ENCODE measurements at regions not wholly inside any gene's neighbourhood (a gene's known extent, or its start where the extent isn't known, plus 50 kb on each side); places are given as distances from the start of the nearest gene placed in this dataset.

GRCh38 chr7:156021471-156021870, 209.2 kb upstream of the SHH start:
- Histone ChIP-seq H3K9me3 (no peaks in the 10 kb centered on the region), H3K27ac (no peak overlapping the region), H3K36me3 (no peaks in the 10 kb centered on the region), H3K27me3 (replicated peaks; ENCODE audit: insufficient read depth) (no peaks in the 10 kb centered on the region), H3K4me1 (replicated peaks) (no peaks in the 10 kb centered on the region), H3K4me3 (no peak overlapping the region)
- TF ChIP-seq POLR2A (IDR thresholded peaks at IDR 0.05) (no peak), POLR2AphosphoS5 (IDR thresholded peaks at IDR 0.05) (no peak)
- TF ChIP-seq, protein P1, sequence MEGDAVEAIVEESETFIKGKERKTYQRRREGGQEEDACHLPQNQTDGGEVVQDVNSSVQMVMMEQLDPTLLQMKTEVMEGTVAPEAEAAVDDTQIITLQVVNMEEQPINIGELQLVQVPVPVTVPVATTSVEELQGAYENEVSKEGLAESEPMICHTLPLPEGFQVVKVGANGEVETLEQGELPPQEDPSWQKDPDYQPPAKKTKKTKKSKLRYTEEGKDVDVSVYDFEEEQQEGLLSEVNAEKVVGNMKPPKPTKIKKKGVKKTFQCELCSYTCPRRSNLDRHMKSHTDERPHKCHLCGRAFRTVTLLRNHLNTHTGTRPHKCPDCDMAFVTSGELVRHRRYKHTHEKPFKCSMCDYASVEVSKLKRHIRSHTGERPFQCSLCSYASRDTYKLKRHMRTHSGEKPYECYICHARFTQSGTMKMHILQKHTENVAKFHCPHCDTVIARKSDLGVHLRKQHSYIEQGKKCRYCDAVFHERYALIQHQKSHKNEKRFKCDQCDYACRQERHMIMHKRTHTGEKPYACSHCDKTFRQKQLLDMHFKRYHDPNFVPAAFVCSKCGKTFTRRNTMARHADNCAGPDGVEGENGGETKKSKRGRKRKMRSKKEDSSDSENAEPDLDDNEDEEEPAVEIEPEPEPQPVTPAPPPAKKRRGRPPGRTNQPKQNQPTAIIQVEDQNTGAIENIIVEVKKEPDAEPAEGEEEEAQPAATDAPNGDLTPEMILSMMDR (IDR thresholded peaks at IDR 0.05), result no peak
- 75% methylated on average over 9 of the region's 9 CpGs for WGBS
- no peak for DNase-seq (ENCODE audit: low spot score)
- intact Hi-C loops (cut with DNase I), result no loop called here

DNA sequence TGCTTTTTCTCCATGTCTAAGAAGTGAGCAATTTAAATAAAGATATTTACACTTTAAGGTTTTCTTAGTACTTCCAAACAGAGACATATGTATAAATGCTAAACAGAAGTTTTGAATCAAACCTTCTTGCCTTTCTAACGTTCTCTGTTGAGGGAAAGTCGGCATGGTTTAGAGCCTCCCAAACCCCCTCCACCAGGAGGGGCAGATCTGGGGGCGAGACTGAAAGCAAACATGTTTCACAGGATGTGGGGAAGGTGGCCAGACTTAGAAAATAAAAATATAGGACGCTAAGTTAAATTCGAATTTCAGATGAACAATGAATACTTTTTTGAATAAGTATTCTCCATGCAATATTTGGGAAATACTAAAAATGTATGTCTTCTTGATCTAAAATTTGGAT, 208.3 kb upstream of the SHH start:
- no peak for DNase-seq (ENCODE audit: low spot score)
- 82% methylated on average over 5 of the region's 5 CpGs for WGBS
- no peak overlapping the region for H3K4me3 ChIP-seq

GRCh38 chr7:156019776-156020565, 207.7 kb upstream of the SHH start:
- no peaks in the 10 kb centered on the region for H3K27me3 ChIP-seq (replicated peaks; ENCODE audit: insufficient read depth)
- H3K9me3 ChIP-seq, result no peaks in the 10 kb centered on the region
- H3K36me3 ChIP-seq, result no peaks in the 10 kb centered on the region
- no peaks in the 10 kb centered on the region for H3K4me1 ChIP-seq (replicated peaks)
- H3K4me3 ChIP-seq, result no peak overlapping the region
- no peak for DNase-seq (ENCODE audit: low spot score)
- intact Hi-C loops (cut with DNase I), result no loop called here
- H3K27ac ChIP-seq, result no peak overlapping the region
- WGBS, result 91% methylated on average over 13 of the region's 13 CpGs
- no peak for TF ChIP-seq POLR2A (IDR thresholded peaks at IDR 0.05)
- TF ChIP-seq POLR2AphosphoS5 (IDR thresholded peaks at IDR 0.05), result no peak
- TF ChIP-seq, protein P1 (IDR thresholded peaks at IDR 0.05), result no peak

More for the DNA sequence above, 208.3 kb upstream of the SHH start:
- Histone ChIP-seq H3K27me3 (replicated peaks; ENCODE audit: insufficient read depth) (no peaks in the 10 kb centered on the region), H3K27ac (no peak overlapping the region), H3K36me3 (no peaks in the 10 kb centered on the region), H3K4me1 (replicated peaks) (no peaks in the 10 kb centered on the region), H3K9me3 (no peaks in the 10 kb centered on the region)
- intact Hi-C loops (cut with DNase I), result no loop called here
- TF ChIP-seq POLR2A (IDR thresholded peaks at IDR 0.05) (no peak), POLR2AphosphoS5 (IDR thresholded peaks at IDR 0.05) (no peak)
- TF ChIP-seq, protein P1 (IDR thresholded peaks at IDR 0.05), result no peak

DNA sequence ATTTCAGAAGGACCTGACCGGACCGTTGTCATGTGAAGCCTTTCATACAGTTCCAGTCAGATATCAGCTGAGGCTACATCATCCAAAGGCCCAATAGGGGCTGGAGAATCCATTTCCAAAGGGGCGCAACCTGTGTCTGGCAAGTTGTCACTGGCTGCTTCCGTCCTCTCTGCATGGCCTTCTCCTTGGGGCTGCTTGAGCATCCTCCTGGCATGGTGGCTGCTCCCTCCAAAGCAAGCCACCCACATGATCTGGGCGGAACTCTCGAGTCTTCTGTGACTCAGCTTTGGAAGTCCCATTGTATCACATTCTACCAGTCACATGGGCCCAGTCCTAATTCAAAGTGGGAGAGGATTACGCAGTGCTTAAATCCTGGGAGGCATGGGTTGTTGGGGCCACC, 207.0 kb upstream of the SHH start:
- no peaks in the 10 kb centered on the region for H3K27me3 ChIP-seq (replicated peaks; ENCODE audit: insufficient read depth)
- H3K9me3 ChIP-seq, result no peaks in the 10 kb centered on the region
- WGBS, result 94% methylated on average over 7 of the region's 7 CpGs
- intact Hi-C loops (cut with DNase I), result no loop called here
- no peak for DNase-seq (ENCODE audit: low spot score)
- H3K4me1 ChIP-seq (replicated peaks), result no peaks in the 10 kb centered on the region
- H3K27ac ChIP-seq, result no peak overlapping the region
- TF ChIP-seq POLR2A (IDR thresholded peaks at IDR 0.05) (no peak), POLR2AphosphoS5 (IDR thresholded peaks at IDR 0.05) (no peak)
- TF ChIP-seq, protein P1 (IDR thresholded peaks at IDR 0.05), result no peak
- no peak overlapping the region for H3K4me3 ChIP-seq
- H3K36me3 ChIP-seq, result no peaks in the 10 kb centered on the region
